H9 (cell line): ENCODE measurements at regions not wholly inside any gene's neighbourhood (a gene's known extent, or its start where the extent isn't known, plus 50 kb on each side); places are given as distances from the start of the nearest gene placed in this dataset.

Experiments
- DNase-seq: peaks from one replicate; pipeline ENCODE4 v3.0.0-alpha.2; 2017
- H2AFZ ChIP-seq: one replicate; pipeline ENCODE4 v1.6.1; 2013; ENCODE audit warnings: mild to moderate bottlenecking, low read length, control low read depth, moderate library complexity
- H2AK5ac ChIP-seq: 2 replicates; pipeline ENCODE4 v1.6.1; 2013; ENCODE audit warnings: low read length, control low read depth, mixed read lengths; ENCODE audit not compliant: insufficient read length
- H2BK120ac ChIP-seq: one replicate; pipeline ENCODE4 v1.6.1; 2013; ENCODE audit warnings: low read depth, mild to moderate bottlenecking, low read length, control low read depth, inconsistent platforms; ENCODE audit not compliant: poor library complexity, severe bottlenecking
- H2BK12ac ChIP-seq: 2 replicates; pipeline ENCODE4 v1.6.1; 2013; ENCODE audit warnings: low read length, control low read depth, mixed read lengths, low read depth; ENCODE audit not compliant: insufficient read length
- H2BK15ac ChIP-seq: 2 replicates; pipeline ENCODE4 v1.6.1; 2013; ENCODE audit warnings: low read depth, low read length, control low read depth
- H2BK20ac ChIP-seq: one replicate; pipeline ENCODE4 v1.6.1; 2013; ENCODE audit warnings: low read depth, mild to moderate bottlenecking, low read length, control low read depth, inconsistent platforms; ENCODE audit not compliant: poor library complexity, severe bottlenecking
- H2BK5ac ChIP-seq: 2 replicates; pipeline ENCODE4 v1.6.1; 2013; ENCODE audit warnings: low read length, control low read depth, mixed read lengths; ENCODE audit not compliant: insufficient read length
- H3K14ac ChIP-seq: 2 replicates; pipeline ENCODE4 v1.6.1; 2013; ENCODE audit warnings: low read length, control low read depth; ENCODE audit not compliant: insufficient read depth
- H3K18ac ChIP-seq: 2 replicates; pipeline ENCODE4 v1.6.1; 2013; ENCODE audit warnings: low read depth, mild to moderate bottlenecking, mixed read lengths, low read length, control low read depth; ENCODE audit not compliant: insufficient read length
- H3K23ac ChIP-seq: 2 replicates; pipeline ENCODE4 v1.6.1; 2013; ENCODE audit warnings: low read length, control low read depth, mixed read lengths, low read depth; ENCODE audit not compliant: insufficient read length
- H3K23me2 ChIP-seq: 2 replicates; pipeline ENCODE4 v1.6.1; 2013; ENCODE audit warnings: low read depth, mild to moderate bottlenecking, mixed read lengths, low read length, control low read depth; ENCODE audit not compliant: insufficient read length, poor library complexity, severe bottlenecking
- H3K27ac ChIP-seq: 2 replicates; pipeline ENCODE4 v1.5.1; 2013; ENCODE audit warnings: low read length, control low read depth, mixed read lengths, low read depth; ENCODE audit not compliant: insufficient read length
- H3K27me3 ChIP-seq: 2 replicates; pipeline ENCODE4 v1.6.1; 2013; ENCODE audit warnings: low read length, control low read depth, inconsistent platforms; ENCODE audit not compliant: insufficient read depth
- H3K4ac ChIP-seq: 2 replicates; pipeline ENCODE4 v1.6.1; 2013; ENCODE audit warnings: low read depth, mild to moderate bottlenecking, control low read depth, inconsistent platforms, low read length, moderate library complexity
- H3K4me1 ChIP-seq: 2 replicates; pipeline ENCODE4 v1.6.1; 2013; ENCODE audit warnings: low read length, control low read depth, inconsistent platforms; ENCODE audit not compliant: insufficient read depth
- H3K4me2 ChIP-seq: 2 replicates; pipeline ENCODE4 v1.6.1; 2013; ENCODE audit warnings: low read length, control low read depth, mixed read lengths; ENCODE audit not compliant: insufficient read length, insufficient read depth
- H3K56ac ChIP-seq: 2 replicates; pipeline ENCODE4 v1.6.1; 2013; ENCODE audit warnings: low read depth, mild to moderate bottlenecking, mixed read lengths, low read length, control low read depth; ENCODE audit not compliant: insufficient read length
- H3K79me1 ChIP-seq: 2 replicates; pipeline ENCODE4 v1.6.1; 2013; ENCODE audit warnings: low read depth, mild to moderate bottlenecking, moderate library complexity, low read length, control low read depth, inconsistent platforms; ENCODE audit not compliant: insufficient read depth, poor library complexity, severe bottlenecking
- H3K79me2 ChIP-seq: 2 replicates; pipeline ENCODE4 v1.6.1; 2013; ENCODE audit warnings: low read length, control low read depth, inconsistent platforms; ENCODE audit not compliant: insufficient read depth
- H3K9ac ChIP-seq: 2 replicates; pipeline ENCODE4 v1.6.1; 2013; ENCODE audit warnings: low read length, control low read depth, mixed read lengths; ENCODE audit not compliant: insufficient read length; ENCODE audit errors: extremely low read depth
- H3K9me3 ChIP-seq: one replicate; pipeline ENCODE4 v1.6.1; 2013; ENCODE audit warnings: low read depth, low read length, inconsistent platforms; ENCODE audit not compliant: control insufficient read depth
- H3T11ph ChIP-seq: one replicate; pipeline ENCODE4 v1.6.1; 2013; ENCODE audit warnings: mild to moderate bottlenecking, low read length, control low read depth, inconsistent platforms
- H4K20me1 ChIP-seq: one replicate; pipeline ENCODE4 v1.6.1; 2013; ENCODE audit not compliant: control insufficient read depth, insufficient read length, insufficient read depth
- H4K5ac ChIP-seq: 2 replicates; pipeline ENCODE4 v1.6.1; 2013; ENCODE audit warnings: low read depth, mild to moderate bottlenecking, mixed read lengths, low read length, control low read depth; ENCODE audit not compliant: insufficient read length
- H4K8ac ChIP-seq: replicated peaks from 2 replicates; pipeline ENCODE4 v1.6.1; 2013; ENCODE audit warnings: low read length, control low read depth, mixed read lengths, low read depth; ENCODE audit not compliant: insufficient read length
- H4K91ac ChIP-seq: 2 replicates; pipeline ENCODE4 v1.6.1; 2013; ENCODE audit warnings: low read depth, mild to moderate bottlenecking, moderate library complexity, mixed read lengths, low read length, control low read depth; ENCODE audit not compliant: insufficient read length
- H3K27ac Mint-ChIP-seq, 3 experiments: 2 replicates in 2 of 3; 3 replicates in 1 of 3; pipeline ENCODE4 v1.8.0; 2020 to 2021; ENCODE audit warnings: mixed read lengths in 3 of 3, mild to moderate bottlenecking in 1 of 3, moderate library complexity in 1 of 3
- H3K27me3 Mint-ChIP-seq: 2 replicates; pipeline ENCODE4 v1.8.0; 2021; ENCODE audit warnings: low read depth, mild to moderate bottlenecking, moderate library complexity, mixed read lengths
- H3K36me3 Mint-ChIP-seq, 3 experiments: 2 replicates in 2 of 3; 3 replicates in 1 of 3; pipeline ENCODE4 v1.8.0; 2020 to 2021; ENCODE audit warnings: low read depth in 3 of 3, mixed read lengths in 3 of 3; ENCODE audit not compliant: insufficient read depth in 1 of 3
- H3K4me1 Mint-ChIP-seq, 2 experiments: 2 replicates each; pipeline ENCODE4 v1.8.0; 2020; ENCODE audit warnings: mixed read lengths in 2 of 2
- H3K4me3 Mint-ChIP-seq, 2 experiments: 2 replicates in 1 of 2; 3 replicates in 1 of 2; pipeline ENCODE4 v1.8.0; 2020 to 2021; ENCODE audit warnings: mild to moderate bottlenecking in 2 of 2, mixed read lengths in 2 of 2, moderate library complexity in 1 of 2
- H3K9me3 Mint-ChIP-seq, 2 experiments: 2 replicates in 1 of 2; 3 replicates in 1 of 2; pipeline ENCODE4 v1.8.0; 2020; ENCODE audit warnings: mild to moderate bottlenecking in 2 of 2, mixed read lengths in 2 of 2, moderate library complexity in 1 of 2
- CTCF ChIP-seq: fragments of 200-600 bp; sonication (generic); conservative IDR thresholded peaks from 3 replicates; pipeline ENCODE4 v1.8.0; 2021; ENCODE audit warnings: antibody characterized with exemption, mild to moderate bottlenecking
- WGBS: extraction: QIAGEN DNeasy Blood & Tissue Kit; methylation state at CpG from one replicate; pipeline ENCODE4 v1.1.7; 2013; ENCODE audit warnings: missing lambda C conversion rate, low lambda C conversion rate, mixed read lengths; ENCODE audit not compliant: insufficient read length; ENCODE audit errors: extremely low coverage; 5-methylcytosine and 5-hydroxymethylcytosine counted together

GRCh38 chr10:128967980-128968756, 498.9 kb upstream of the MGMT start:
- H3K56ac ChIP-seq: no peak overlapping the region

More at GRCh38 chr10:128967980-128968756, 498.9 kb upstream of the MGMT start:
- Histone ChIP-seq H4K20me1 (no peaks in the 10 kb centered on the region), H3K27me3 (no peaks in the 10 kb centered on the region), H2BK20ac (no peak overlapping the region), H4K8ac (no peak overlapping the region), H3K9me3 (no peaks in the 10 kb centered on the region), H3K4me1 (peaks cover 2% of the 10 kb centered on the region; the same call in 1 of the 2 replicates), H2BK12ac (no peak overlapping the region), H2BK5ac (no peak overlapping the region), H3K27ac (no peak overlapping the region), H2BK120ac (no peak overlapping the region), H3K4me2 (no peak overlapping the region), H3K79me2 (no peaks in the 10 kb centered on the region), H2BK15ac (no peak overlapping the region), H2AK5ac (no peak overlapping the region), H3K18ac (no peak overlapping the region), H4K91ac (no peak overlapping the region), H3K23ac (no peak overlapping the region), H4K5ac (no peak overlapping the region), H3K14ac (no peak overlapping the region), H3K9ac (no peak overlapping the region), H3K79me1 (no peaks in the 10 kb centered on the region), H3K4ac (no peak overlapping the region), H2AFZ (no peak overlapping the region), H3T11ph (no peak overlapping the region), H3K23me2 (no peaks in the 10 kb centered on the region)
- Mint-ChIP-seq H3K36me3 (peaks cover 0 to 4% (median 0%) of the 10 kb centered on the region in 3 experiments; a peak in 2 of 7 replicates), H3K4me3 (no peak overlapping the region), H3K4me1 (peaks cover 4 to 5% of the 10 kb centered on the region in 2 experiments; a peak in 2 of 4 replicates), H3K9me3 (peaks cover 6 to 7% of the 10 kb centered on the region in 2 experiments; a peak in 3 of 5 replicates), H3K27ac (no peak overlapping the region; a peak in 1 of 7 replicates), H3K27me3 (peaks cover 4% of the 10 kb centered on the region)
- no peak for TF ChIP-seq CTCF
- no CpG with 5 or more reads among the region's 11 CpGs for WGBS
- no peak for DNase-seq
